RWPE2 (cell line): ENCODE measurements at regions not wholly inside any gene's neighbourhood (a gene's known extent, or its start where the extent isn't known, plus 50 kb on each side); places are given as distances from the start of the nearest gene placed in this dataset.
"Not testable (repeated sequence)": the region's sequence is repeated elsewhere in the genome, so short reads cannot be mapped to it uniquely, and the experiment has no call there.

Experiments used
- ATAC-seq: fragments of 200-7000 bp; cut with Tn5 transposase; 3 replicates; pipeline ENCODE4 v1.9.1; 2021; ENCODE audit warnings: low read depth
- DNase-seq: peaks from one replicate; pipeline ENCODE4 v3.0.0-alpha.2; 2020; ENCODE audit warnings: low spot score
- H3K27ac ChIP-seq: fragments of 450-650 bp; 2 replicates; pipeline ENCODE4 v1.5.1; 2017; ENCODE audit warnings: mild to moderate bottlenecking; ENCODE audit not compliant: poor library complexity, severe bottlenecking
- H3K27me3 ChIP-seq: fragments of 250-450 bp; sonication (Bioruptor Pico); 2 replicates; pipeline ENCODE4 v1.5.1; 2021; ENCODE audit warnings: mild to moderate bottlenecking, moderate library complexity; ENCODE audit not compliant: insufficient read depth, poor library complexity, severe bottlenecking
- H3K36me3 ChIP-seq: fragments of 250-450 bp; sonication (Bioruptor Pico); 2 replicates; pipeline ENCODE4 v1.5.1; 2020; ENCODE audit warnings: low read depth, mild to moderate bottlenecking, moderate library complexity
- H3K4me1 ChIP-seq: fragments of 250-450 bp; sonication (Bioruptor Pico); 2 replicates; pipeline ENCODE4 v1.5.1; 2021; ENCODE audit warnings: mild to moderate bottlenecking, moderate library complexity; ENCODE audit not compliant: insufficient read depth, poor library complexity, severe bottlenecking
- H3K4me3 ChIP-seq: fragments of 250-450 bp; sonication (Bioruptor Pico); 2 replicates; pipeline ENCODE4 v1.5.1; 2021; ENCODE audit warnings: mild to moderate bottlenecking, moderate library complexity; ENCODE audit not compliant: severe bottlenecking
- H3K9me3 ChIP-seq: fragments of 250-450 bp; sonication (Bioruptor Pico); 2 replicates; pipeline ENCODE4 v1.5.1; 2021; ENCODE audit warnings: mild to moderate bottlenecking, moderate library complexity; ENCODE audit not compliant: severe bottlenecking
- CTCF ChIP-seq: fragments of 450-650 bp; IDR thresholded peaks from one replicate; pipeline ENCODE4 v1.5.1; 2017; ENCODE audit warnings: mild to moderate bottlenecking, moderate library complexity; ENCODE audit not compliant: poor library complexity, severe bottlenecking

- ATAC-seq (no peak), DNase-seq (no peak)
- no peak for TF ChIP-seq CTCF
- no peaks in the 10 kb centered on the region for H3K9me3 ChIP-seq
- no peaks in the 10 kb centered on the region for H3K36me3 ChIP-seq
- no peaks in the 10 kb centered on the region for H3K27me3 ChIP-seq
- no peaks in the 10 kb centered on the region for H3K4me1 ChIP-seq
- no peak overlapping the region for H3K27ac ChIP-seq
- no peak overlapping the region for H3K4me3 ChIP-seq
Observed at GRCh38 chr5:143521846-143522400, 118.4 kb upstream of the NR3C1 start.

DNA sequence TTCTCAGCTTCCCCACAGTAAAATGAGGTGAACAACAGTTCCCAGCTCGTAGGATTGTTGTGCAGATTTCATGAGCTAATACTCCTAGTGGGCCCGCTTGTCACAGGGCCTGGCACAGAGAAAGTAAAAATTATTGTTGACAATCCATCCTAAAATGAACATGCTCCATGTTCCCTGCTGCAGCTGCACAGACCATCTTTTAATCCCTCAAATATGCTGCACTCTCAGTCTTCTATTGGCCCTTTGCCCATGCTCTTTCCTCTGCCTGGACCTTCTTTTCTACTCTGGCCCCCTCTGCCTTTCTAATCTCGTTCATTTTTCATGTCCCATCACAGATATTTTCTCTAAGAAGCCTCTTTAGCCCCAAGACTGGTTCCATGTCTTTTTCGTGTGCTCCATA is 117.7 kb upstream of the NR3C1 start:
- Histone ChIP-seq H3K9me3 (no peaks in the 10 kb centered on the region), H3K4me3 (no peak overlapping the region), H3K27me3 (no peaks in the 10 kb centered on the region), H3K4me1 (no peaks in the 10 kb centered on the region), H3K27ac (no peak overlapping the region), H3K36me3 (no peaks in the 10 kb centered on the region)
- no peak for TF ChIP-seq CTCF
- ATAC-seq (no peak), DNase-seq (no peak)

GRCh38 chr5:143519215-143519614 is 115.7 kb upstream of the NR3C1 start:
- H3K36me3 ChIP-seq, H3K27me3 ChIP-seq, H3K4me3 ChIP-seq, H3K27ac ChIP-seq, H3K4me1 ChIP-seq, DNase-seq, ATAC-seq, H3K9me3 ChIP-seq: not testable (repeated sequence)

DNA sequence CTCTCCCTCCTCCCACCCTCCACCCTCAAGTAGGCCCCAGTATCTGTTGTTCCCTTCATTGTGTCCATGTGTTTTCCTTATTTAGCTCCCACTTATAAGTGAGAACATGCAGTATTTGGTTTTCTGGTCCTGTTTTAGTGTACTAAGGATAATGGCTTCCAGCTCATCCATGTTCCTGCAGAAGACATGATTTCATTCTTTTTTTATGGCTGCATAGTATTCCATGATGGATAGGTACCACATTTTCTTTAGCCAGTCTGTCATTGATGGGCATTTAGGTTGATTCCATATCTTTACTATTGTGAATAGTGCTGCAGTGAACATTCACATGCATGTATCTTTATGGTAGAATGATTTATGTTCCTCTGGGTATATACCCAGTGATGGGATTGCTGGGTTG is 114.3 kb upstream of the NR3C1 start:
- ATAC-seq, H3K36me3 ChIP-seq, H3K27me3 ChIP-seq, H3K27ac ChIP-seq, DNase-seq, H3K4me1 ChIP-seq, H3K4me3 ChIP-seq, H3K9me3 ChIP-seq: not testable (repeated sequence)

GRCh38 chr5:143516249-143516648 is 112.8 kb upstream of the NR3C1 start:
- DNase-seq (no peak), ATAC-seq (no peak)
- no peak overlapping the region for H3K27ac ChIP-seq

More at GRCh38 chr5:143516249-143516648, 112.8 kb upstream of the NR3C1 start:
- H3K9me3 ChIP-seq: no peaks in the 10 kb centered on the region
- no peak for TF ChIP-seq CTCF
- H3K4me1 ChIP-seq: no peaks in the 10 kb centered on the region
- H3K27me3 ChIP-seq: no peaks in the 10 kb centered on the region
- H3K4me3 ChIP-seq: no peak overlapping the region
- H3K36me3 ChIP-seq: no peaks in the 10 kb centered on the region
